ENCODE measurements at regions not wholly inside any gene's neighbourhood (a gene's known extent, or its start where the extent isn't known, plus 50 kb on each side); places are given as distances from the start of the nearest gene placed in this dataset.

DNA sequence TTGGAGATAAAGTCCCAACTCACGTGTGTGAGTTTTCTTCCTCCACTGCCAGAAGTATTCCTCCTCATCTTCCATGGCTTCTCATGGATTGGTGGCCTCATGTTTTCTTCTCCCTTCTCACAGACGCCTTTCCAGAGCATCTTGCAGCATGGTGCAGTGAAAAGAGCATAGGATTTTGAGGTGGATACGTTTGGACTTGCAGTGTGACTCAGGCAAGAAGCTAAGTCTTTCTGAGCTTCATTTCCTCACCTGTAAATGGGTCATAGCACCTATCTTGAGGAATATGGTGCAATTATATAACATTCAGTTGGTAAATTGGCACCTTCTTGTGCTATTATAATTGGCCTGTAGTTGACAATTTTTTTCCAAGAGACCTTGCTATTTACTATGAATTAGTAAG, 247.6 kb downstream of the RDH14 start:
- DNase-seq (ENCODE audit: low read depth in 1 of 2, low spot score in 2 of 2), result no peak
- no peak overlapping the region for H3K4me3 ChIP-seq (ENCODE audit: extremely low read depth in 1 of 4, insufficient read depth in 2 of 4, low read depth in 3 of 4, low read length in 4 of 4)
- H4K8ac ChIP-seq (ENCODE audit: extremely low read depth, insufficient read depth, low read length), result no peak overlapping the region
- no peak overlapping the region for H3K14ac ChIP-seq (ENCODE audit: insufficient read length)
- H3K79me2 ChIP-seq (ENCODE audit: control insufficient read depth in 1 of 2, insufficient read depth in 2 of 2, low read length in 2 of 2), result no peaks in the 10 kb centered on the region
- H4K91ac ChIP-seq (replicated peaks; ENCODE audit: insufficient read length, low read length), result no peak overlapping the region
- H4K20me1 ChIP-seq (replicated peaks in 1 of 2; ENCODE audit: control insufficient read depth in 1 of 2, insufficient read depth in 2 of 2, low read length in 2 of 2), result no peaks in the 10 kb centered on the region
- no peak overlapping the region; the same call in 1 of the 2 replicates for H2AFZ ChIP-seq (ENCODE audit: low read length)
- no peaks in the 10 kb centered on the region for H3K23me2 ChIP-seq (ENCODE audit: low read depth, low read length)
- no peak overlapping the region for H3K4me2 ChIP-seq (ENCODE audit: insufficient read depth in 1 of 2, low read depth in 2 of 2, low read length in 2 of 2)
- 81% methylated on average over 3 of the region's 3 CpGs; no CpG with 5 or more reads in 1 of the 2 experiments for WGBS, 2 experiments (ENCODE audit: extremely low coverage in 1 of 2, insufficient coverage in 1 of 2, insufficient read length in 1 of 2, insufficient replicate concordance in 2 of 2, low coverage in 1 of 2, low lambda C conversion rate in 2 of 2, missing lambda C conversion rate in 1 of 2)
- H3K4me1 ChIP-seq (replicated peaks in 1 of 4; ENCODE audit: control insufficient read depth in 3 of 4, insufficient read depth in 4 of 4, low read length in 3 of 4), result no peaks in the 10 kb centered on the region
- no peak overlapping the region for H2BK15ac ChIP-seq (ENCODE audit: low read length)
- H3K23ac ChIP-seq (ENCODE audit: insufficient read length), result no peak overlapping the region
- ChIA-PET CTCF (ENCODE audit: partially characterized antibody) (interaction anchor here (1.6 kb wide), 1 partner anchor 10 kb away, joined by 5 read pairs; no protein-coding TSS in a partner anchor), POLR2A (ENCODE audit: partially characterized antibody) (no interaction called here)
- no peak overlapping the region for H2BK20ac ChIP-seq (ENCODE audit: low read length)
- TF ChIP-seq EZH2 (IDR thresholded peaks at IDR 0.05; ENCODE audit: low read depth, low read length, severe bottlenecking) (no peak), ASH2L (IDR thresholded peaks at IDR 0.05; ENCODE audit: low read length) (no peak), JUND (IDR thresholded peaks at IDR 0.05; ENCODE audit: low read length) (no peak), E2F6 (IDR thresholded peaks at IDR 0.05) (no peak), TEAD4 (IDR thresholded peaks at IDR 0.05; ENCODE audit: low read depth, low read length) (no peak)
- H3K18ac ChIP-seq (ENCODE audit: extremely low read depth, low read length), result no peak overlapping the region
- H3K79me1 ChIP-seq (ENCODE audit: low read depth, low read length), result no peaks in the 10 kb centered on the region
- H2BK120ac ChIP-seq (replicated peaks; ENCODE audit: low read depth, low read length), result no peak overlapping the region
- no peak overlapping the region for H2AK5ac ChIP-seq (ENCODE audit: low read depth, low read length)
- no peaks in the 10 kb centered on the region for H3K9me3 ChIP-seq (ENCODE audit: insufficient read depth in 2 of 2, low read depth in 1 of 2, low read length in 1 of 2)
- H3K4ac ChIP-seq (replicated peaks; ENCODE audit: insufficient read length, low read depth, low read length), result no peak overlapping the region
- no peak overlapping the region for H4K5ac ChIP-seq (ENCODE audit: insufficient read length, low read depth, low read length)
- no peaks in the 10 kb centered on the region for H3K36me3 ChIP-seq (ENCODE audit: control insufficient read depth in 2 of 4, insufficient read depth in 4 of 4, low read length in 3 of 4)
- H3K9ac ChIP-seq (replicated peaks in 1 of 4; ENCODE audit: extremely low read depth in 1 of 4, low read depth in 3 of 4, low read length in 3 of 4), result no peak overlapping the region
- H3K56ac ChIP-seq (replicated peaks; ENCODE audit: insufficient read length, low read depth, low read length), result no peak overlapping the region
- no peak overlapping the region for H2BK12ac ChIP-seq (ENCODE audit: low read depth, low read length)
- H3K27ac ChIP-seq (ENCODE audit: low read depth, low read length), result no peak overlapping the region
- H2BK5ac ChIP-seq (ENCODE audit: low read depth, low read length), result no peak overlapping the region
- H3K27me3 ChIP-seq (replicated peaks in 1 of 4; ENCODE audit: control insufficient read depth in 3 of 4, extremely low read depth in 1 of 4, insufficient read depth in 3 of 4, low read length in 3 of 4), result no peaks in the 10 kb centered on the region
- FAIRE-seq, result no peak
